Activated T-cell treated with anti-CD3 and anti-CD28 coated beads for 4 hours (primary cell): ENCODE measurements at regions not wholly inside any gene's neighbourhood (a gene's known extent, or its start where the extent isn't known, plus 50 kb on each side); places are given as distances from the start of the nearest gene placed in this dataset.

Source experiments
- DNase-seq: peaks from one replicate; pipeline ENCODE4 v3.0.0-alpha.2; 2020

GRCh38 chr7:79855172-79855571, 279.5 kb upstream of the GNAI1 start:
- DNase-seq: no peak

- no peak for DNase-seq
Observed at GRCh38 chr7:79854621-79855020, 280.0 kb upstream of the GNAI1 start.

GRCh38 chr7:79837915-79838314, 296.7 kb upstream of the GNAI1 start:
- DNase-seq: no peak

GRCh38 chr7:79833616-79834015, 301.0 kb upstream of the GNAI1 start:
- DNase-seq: no peak

- no peak for DNase-seq
Observed at GRCh38 chr7:79828866-79829265, 305.8 kb upstream of the GNAI1 start.

- no peak for DNase-seq
Observed at GRCh38 chr7:79823246-79823951, 311.2 kb upstream of the GNAI1 start.

GRCh38 chr7:79822620-79823240, 311.9 kb upstream of the GNAI1 start:
- no peak for DNase-seq

GRCh38 chr7:79820387-79820786, 314.2 kb upstream of the GNAI1 start:
- no peak for DNase-seq

GRCh38 chr7:79810916-79811315, 323.7 kb upstream of the GNAI1 start:
- no peak for DNase-seq

GRCh38 chr7:79806161-79806734, 328.4 kb upstream of the GNAI1 start:
- DNase-seq: no peak

GRCh38 chr7:79790656-79791262, 337.3 kb upstream of the MAGI2 start:
- DNase-seq: no peak

GRCh38 chr7:79789584-79790345, 336.3 kb upstream of the MAGI2 start:
- DNase-seq: no peak

- no peak for DNase-seq
Observed at GRCh38 chr7:79787623-79788022, 334.2 kb upstream of the MAGI2 start.

- no peak for DNase-seq
Observed at GRCh38 chr7:79787096-79787495, 333.6 kb upstream of the MAGI2 start.

- no peak for DNase-seq
Observed at GRCh38 chr7:79786187-79786586, 332.7 kb upstream of the MAGI2 start.

GRCh38 chr7:79785556-79785955, 332.1 kb upstream of the MAGI2 start:
- no peak for DNase-seq

GRCh38 chr7:79782906-79783305, 329.4 kb upstream of the MAGI2 start:
- DNase-seq: no peak

GRCh38 chr7:79782256-79782655, 328.8 kb upstream of the MAGI2 start:
- no peak for DNase-seq

GRCh38 chr7:79781716-79782115, 328.2 kb upstream of the MAGI2 start:
- no peak for DNase-seq

- DNase-seq: no peak
Observed at GRCh38 chr7:79778786-79779770, 325.6 kb upstream of the MAGI2 start.

GRCh38 chr7:79775911-79776310, 322.4 kb upstream of the MAGI2 start:
- no peak for DNase-seq

- no peak for DNase-seq
Observed at GRCh38 chr7:79774150-79774549, 320.7 kb upstream of the MAGI2 start.
